ENCODE measurements at regions not wholly inside any gene's neighbourhood (a gene's known extent, or its start where the extent isn't known, plus 50 kb on each side); places are given as distances from the start of the nearest gene placed in this dataset.
A peak's percentile ranks its signal among the peaks of the same experiment; 100 is the strongest.
"Not testable (repeated sequence)": the region's sequence is repeated elsewhere in the genome, so short reads cannot be mapped to it uniquely, and the experiment has no call there.

GRCh38 chr15:89003865-89004725 is 84.2 kb upstream of the ABHD2 start:
- Histone ChIP-seq H3K9ac (ENCODE audit: low read length) (no peak overlapping the region), H2AFZ (ENCODE audit: low read depth, low read length) (no peak overlapping the region), H3K4me2 (ENCODE audit: low read length) (no peak overlapping the region), H3K27ac (ENCODE audit: low read length) (no peak overlapping the region), H3K36me3 (ENCODE audit: insufficient read depth, low read length) (no peaks in the 10 kb centered on the region), H3K9me2 (ENCODE audit: insufficient read depth, low read length) (no peaks in the 10 kb centered on the region), H3K27me3 (ENCODE audit: insufficient read depth, low read depth, low read length) (no peaks in the 10 kb centered on the region), H3K79me2 (replicated peaks; ENCODE audit: insufficient read depth, low read length) (no peaks in the 10 kb centered on the region), H3K9me3 (ENCODE audit: low read length) (no peaks in the 10 kb centered on the region), H3K4me3 (ENCODE audit: low read length) (no peak overlapping the region), H4K20me1 (ENCODE audit: insufficient read depth) (no peaks in the 10 kb centered on the region), H3F3A (ENCODE audit: insufficient read depth, low read length, poor library complexity, severe bottlenecking) (no peaks in the 10 kb centered on the region)
- TF ChIP-seq EP300 (conservative IDR thresholded peaks at IDR 0.05; ENCODE audit: poor library complexity, severe bottlenecking) (no peak), CTCF (IDR thresholded peaks at IDR 0.05; ENCODE audit: poor library complexity, severe bottlenecking) (no peak), REST (IDR thresholded peaks at IDR 0.05; ENCODE audit: borderline replicate concordance) (no peak), EZH2 (IDR thresholded peaks at IDR 0.05; ENCODE audit: borderline replicate concordance, insufficient read depth, low read length, poor library complexity, severe bottlenecking) (no peak), SMC3 (conservative IDR thresholded peaks at IDR 0.05; ENCODE audit: poor library complexity) (peak; percentile 27)

GRCh38 chr15:89004726-89005030 is 83.6 kb upstream of the ABHD2 start:
- TF ChIP-seq TAF1 (IDR thresholded peaks at IDR 0.05; ENCODE audit: low read depth) (no peak), EP300 (conservative IDR thresholded peaks at IDR 0.05; ENCODE audit: poor library complexity, severe bottlenecking) (no peak), CTCF (IDR thresholded peaks at IDR 0.05; ENCODE audit: poor library complexity, severe bottlenecking) (no peak), RAD21 (conservative IDR thresholded peaks at IDR 0.05) (no peak), POLR2AphosphoS5 (IDR thresholded peaks at IDR 0.05) (no peak), EZH2 (IDR thresholded peaks at IDR 0.05; ENCODE audit: borderline replicate concordance, insufficient read depth, low read length, poor library complexity, severe bottlenecking) (no peak), MXI1 (conservative IDR thresholded peaks at IDR 0.05; ENCODE audit: poor library complexity, severe bottlenecking) (no peak), REST (IDR thresholded peaks at IDR 0.05; ENCODE audit: borderline replicate concordance) (no peak), SMC3 (conservative IDR thresholded peaks at IDR 0.05; ENCODE audit: poor library complexity) (no peak)
- H4K20me1 ChIP-seq (ENCODE audit: insufficient read depth): no peaks in the 10 kb centered on the region
- no peak overlapping the region for H2AFZ ChIP-seq (ENCODE audit: low read depth, low read length)
- no peak overlapping the region for H3K9ac ChIP-seq (ENCODE audit: low read length)
- H3K4me3 ChIP-seq (ENCODE audit: low read length): no peak overlapping the region
- H3K27ac ChIP-seq (ENCODE audit: low read length): no peak overlapping the region
- H3K4me2 ChIP-seq (ENCODE audit: low read length): no peak overlapping the region
- no peaks in the 10 kb centered on the region for H3F3A ChIP-seq (ENCODE audit: insufficient read depth, low read length, poor library complexity, severe bottlenecking)
- H3K9me3 ChIP-seq (ENCODE audit: low read length): no peaks in the 10 kb centered on the region
- H3K79me2 ChIP-seq (replicated peaks; ENCODE audit: insufficient read depth, low read length): no peaks in the 10 kb centered on the region
- no peaks in the 10 kb centered on the region for H3K9me2 ChIP-seq (ENCODE audit: insufficient read depth, low read length)
- no peaks in the 10 kb centered on the region for H3K36me3 ChIP-seq (ENCODE audit: insufficient read depth, low read length)
- no peaks in the 10 kb centered on the region for H3K27me3 ChIP-seq (ENCODE audit: insufficient read depth, low read depth, low read length)

GRCh38 chr15:89007527-89007926 is 80.7 kb upstream of the ABHD2 start:
- H3K4me2 ChIP-seq (ENCODE audit: low read length); H3K4me3 ChIP-seq (ENCODE audit: low read length); H3K79me2 ChIP-seq (replicated peaks; ENCODE audit: insufficient read depth, low read length); H3K9me3 ChIP-seq (ENCODE audit: low read length); H2AFZ ChIP-seq (ENCODE audit: low read depth, low read length); H3K27me3 ChIP-seq (ENCODE audit: insufficient read depth, low read depth, low read length); H3K9me2 ChIP-seq (ENCODE audit: insufficient read depth, low read length); H3F3A ChIP-seq (ENCODE audit: insufficient read depth, low read length, poor library complexity, severe bottlenecking); H3K36me3 ChIP-seq (ENCODE audit: insufficient read depth, low read length); H4K20me1 ChIP-seq (ENCODE audit: insufficient read depth); H3K27ac ChIP-seq (ENCODE audit: low read length); H3K9ac ChIP-seq (ENCODE audit: low read length): not testable (repeated sequence)
